Stimulated activated CD4-positive, alpha-beta T cell treated with anti-CD3 and anti-CD28 coated beads, Interleukin-12 subunit alpha, Interleukin-12 subunit beta, amount 100 ng/mL, for 24 hours (primary cell): ENCODE measurements at regions not wholly inside any gene's neighbourhood (a gene's known extent, or its start where the extent isn't known, plus 50 kb on each side); places are given as distances from the start of the nearest gene placed in this dataset.

ENCODE experiments used
- DNase-seq, 2 experiments: peaks; one replicate each; pipeline ENCODE4 v3.0.0-alpha.2; 2020; ENCODE audit warnings: low read depth in 2 of 2

GRCh38 chr2:146147448-146148012 is 1627.6 kb upstream of the ZEB2 start:
- no peak for DNase-seq

GRCh38 chr2:146143971-146144370 is 1624.1 kb upstream of the ZEB2 start:
- DNase-seq, result no peak

GRCh38 chr2:146138820-146139219 is 1618.9 kb upstream of the ZEB2 start:
- no peak for DNase-seq

- no peak for DNase-seq
Observed at GRCh38 chr2:146135245-146135644, 1615.3 kb upstream of the ZEB2 start.

GRCh38 chr2:146131785-146132184 is 1611.9 kb upstream of the ZEB2 start:
- no peak for DNase-seq

- no peak for DNase-seq
Observed at GRCh38 chr2:146131048-146131447, 1611.1 kb upstream of the ZEB2 start.

- no peak for DNase-seq
Observed at GRCh38 chr2:146130290-146130689, 1610.4 kb upstream of the ZEB2 start.

- DNase-seq, result no peak
Observed at GRCh38 chr2:146129231-146129630, 1609.3 kb upstream of the ZEB2 start.

- DNase-seq, result no peak
Observed at GRCh38 chr2:146128216-146128615, 1608.3 kb upstream of the ZEB2 start.

GRCh38 chr2:146125551-146125950 is 1605.6 kb upstream of the ZEB2 start:
- DNase-seq, result no peak

- DNase-seq, result no peak
Observed at GRCh38 chr2:146124741-146125140, 1604.8 kb upstream of the ZEB2 start.

GRCh38 chr2:146123714-146124113 is 1603.8 kb upstream of the ZEB2 start:
- DNase-seq, result no peak

- DNase-seq, result no peak
Observed at GRCh38 chr2:146123256-146123655, 1603.3 kb upstream of the ZEB2 start.

GRCh38 chr2:146119586-146119985 is 1599.7 kb upstream of the ZEB2 start:
- DNase-seq, result no peak

GRCh38 chr2:146108993-146109392 is 1589.1 kb upstream of the ZEB2 start:
- no peak for DNase-seq

- DNase-seq, result no peak
Observed at GRCh38 chr2:146094185-146094584, 1574.3 kb upstream of the ZEB2 start.

GRCh38 chr2:146081459-146081858 is 1561.5 kb upstream of the ZEB2 start:
- no peak for DNase-seq

- DNase-seq, result no peak
Observed at GRCh38 chr2:146080925-146081324, 1561.0 kb upstream of the ZEB2 start.

GRCh38 chr2:146079216-146079615 is 1559.3 kb upstream of the ZEB2 start:
- no peak for DNase-seq

GRCh38 chr2:146077156-146077555 is 1557.2 kb upstream of the ZEB2 start:
- no peak for DNase-seq

- no peak for DNase-seq
Observed at GRCh38 chr2:146068051-146068450, 1548.1 kb upstream of the ZEB2 start.

- no peak for DNase-seq
Observed at GRCh38 chr2:146048141-146048540, 1528.2 kb upstream of the ZEB2 start.

- no peak for DNase-seq
Observed at GRCh38 chr2:146041274-146041910, 1521.5 kb upstream of the ZEB2 start.

GRCh38 chr2:146040051-146040450 is 1520.1 kb upstream of the ZEB2 start:
- no peak for DNase-seq
